GM06990 (cell line): ENCODE measurements at regions not wholly inside any gene's neighbourhood (a gene's known extent, or its start where the extent isn't known, plus 50 kb on each side); places are given as distances from the start of the nearest gene placed in this dataset.

ENCODE experiments used
- DNase-seq: peaks from one replicate; pipeline ENCODE4 v3.0.0-alpha.2; 2011; ENCODE audit not compliant: insufficient read length; ENCODE audit errors: extremely low read depth
- H3K27me3 ChIP-seq: replicated peaks from 2 replicates; pipeline ENCODE4 v1.6.0; 2011; ENCODE audit warnings: low read length; ENCODE audit not compliant: control insufficient read depth, insufficient read depth
- H3K36me3 ChIP-seq: 2 replicates; pipeline ENCODE4 v1.5.1; 2011; ENCODE audit warnings: low read length; ENCODE audit not compliant: control insufficient read depth, insufficient read depth
- H3K4me3 ChIP-seq: replicated peaks from 2 replicates; pipeline ENCODE4 v1.5.1; 2011; ENCODE audit warnings: low read depth, mild to moderate bottlenecking, control low read depth, low read length
- TF ChIP-seq, protein P1 (sequence below): IDR thresholded peaks from 2 replicates; pipeline ENCODE4 v1.5.1; 2011; ENCODE audit warnings: low read length, control low read depth, mild to moderate bottlenecking, inconsistent platforms; ENCODE audit not compliant: insufficient read depth, poor library complexity, severe bottlenecking

- no peak for DNase-seq
- TF ChIP-seq, protein P1, sequence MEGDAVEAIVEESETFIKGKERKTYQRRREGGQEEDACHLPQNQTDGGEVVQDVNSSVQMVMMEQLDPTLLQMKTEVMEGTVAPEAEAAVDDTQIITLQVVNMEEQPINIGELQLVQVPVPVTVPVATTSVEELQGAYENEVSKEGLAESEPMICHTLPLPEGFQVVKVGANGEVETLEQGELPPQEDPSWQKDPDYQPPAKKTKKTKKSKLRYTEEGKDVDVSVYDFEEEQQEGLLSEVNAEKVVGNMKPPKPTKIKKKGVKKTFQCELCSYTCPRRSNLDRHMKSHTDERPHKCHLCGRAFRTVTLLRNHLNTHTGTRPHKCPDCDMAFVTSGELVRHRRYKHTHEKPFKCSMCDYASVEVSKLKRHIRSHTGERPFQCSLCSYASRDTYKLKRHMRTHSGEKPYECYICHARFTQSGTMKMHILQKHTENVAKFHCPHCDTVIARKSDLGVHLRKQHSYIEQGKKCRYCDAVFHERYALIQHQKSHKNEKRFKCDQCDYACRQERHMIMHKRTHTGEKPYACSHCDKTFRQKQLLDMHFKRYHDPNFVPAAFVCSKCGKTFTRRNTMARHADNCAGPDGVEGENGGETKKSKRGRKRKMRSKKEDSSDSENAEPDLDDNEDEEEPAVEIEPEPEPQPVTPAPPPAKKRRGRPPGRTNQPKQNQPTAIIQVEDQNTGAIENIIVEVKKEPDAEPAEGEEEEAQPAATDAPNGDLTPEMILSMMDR, result no peak
- H3K36me3 ChIP-seq, result no peaks in the 10 kb centered on the region
- H3K4me3 ChIP-seq, result no peak overlapping the region
- H3K27me3 ChIP-seq, result no peaks in the 10 kb centered on the region
Measured at GRCh38 chr15:93452537-93453211, 363.7 kb upstream of the RGMA start.

DNA sequence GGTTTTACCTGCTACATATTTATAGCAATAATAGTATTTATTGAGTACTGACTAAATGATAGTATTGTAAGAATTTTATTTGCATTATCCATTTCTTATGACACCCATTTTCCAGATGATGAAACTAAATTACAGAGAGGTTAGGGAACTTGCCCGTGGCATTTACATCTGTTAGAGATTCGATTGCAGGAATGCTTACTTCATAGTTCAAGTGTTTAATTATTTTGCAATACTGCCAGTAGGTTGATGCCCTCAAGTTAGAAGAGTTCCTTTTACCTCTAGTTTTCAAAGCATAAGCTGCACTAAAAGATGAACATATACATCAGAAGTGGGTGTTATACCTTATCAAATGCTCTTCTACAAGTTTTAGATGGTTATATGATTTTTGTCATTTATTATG is 362.8 kb upstream of the RGMA start:
- TF ChIP-seq, protein P1, result no peak

DNA sequence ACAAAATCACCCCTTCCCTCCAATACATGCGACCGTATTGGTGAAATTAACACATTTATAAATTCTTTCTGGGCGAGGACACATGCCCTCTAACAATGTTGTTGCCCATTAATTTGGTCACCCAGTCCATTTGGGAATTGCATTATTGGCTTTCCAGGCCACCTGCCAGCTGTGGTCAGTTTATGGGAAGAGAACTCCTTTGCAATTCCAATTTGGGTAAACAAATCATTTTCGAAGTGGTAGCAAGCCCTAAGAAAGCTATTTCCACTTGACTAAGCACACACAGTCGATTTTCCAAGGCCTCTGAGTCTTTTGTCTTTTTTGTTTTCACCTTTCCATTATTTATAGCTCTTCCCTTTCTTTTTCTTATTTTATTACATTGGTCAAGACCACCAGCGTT is 362.3 kb upstream of the RGMA start:
- Histone ChIP-seq H3K36me3 (no peaks in the 10 kb centered on the region), H3K27me3 (no peaks in the 10 kb centered on the region), H3K4me3 (no peak overlapping the region)
- TF ChIP-seq, protein P1, result no peak
- DNase-seq, result no peak

More for the DNA sequence above, 362.8 kb upstream of the RGMA start:
- no peaks in the 10 kb centered on the region for H3K27me3 ChIP-seq
- H3K36me3 ChIP-seq, result no peaks in the 10 kb centered on the region
- H3K4me3 ChIP-seq, result no peak overlapping the region
- DNase-seq, result no peak

DNA sequence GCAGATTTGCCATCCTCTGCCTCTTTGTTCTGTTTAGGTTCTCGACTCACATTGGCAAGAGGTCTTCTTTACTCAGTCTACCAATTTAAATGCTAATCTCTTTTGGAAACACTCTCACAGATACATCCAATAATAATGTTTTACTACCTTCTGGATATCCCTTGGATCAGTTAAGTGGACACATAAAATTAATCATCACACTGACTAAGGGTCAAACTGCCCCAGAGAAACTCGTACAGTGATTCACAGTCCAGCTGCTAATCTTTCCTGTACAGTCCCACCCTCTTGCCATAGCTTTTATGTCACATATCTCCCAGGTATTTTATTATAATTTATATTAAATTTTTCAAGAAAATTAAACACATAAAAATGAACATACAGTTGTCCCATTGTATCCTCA is 360.8 kb upstream of the RGMA start:
- Histone ChIP-seq H3K27me3 (no peaks in the 10 kb centered on the region), H3K4me3 (no peak overlapping the region), H3K36me3 (no peaks in the 10 kb centered on the region)
- TF ChIP-seq, protein P1, result no peak
- no peak for DNase-seq

- TF ChIP-seq, protein P1, result no peak
- DNase-seq, result no peak
- H3K4me3 ChIP-seq, result no peak overlapping the region
- no peaks in the 10 kb centered on the region for H3K36me3 ChIP-seq
- H3K27me3 ChIP-seq, result no peaks in the 10 kb centered on the region; the same call in 1 of the 2 replicates
Measured at GRCh38 chr15:93438310-93438709, 349.3 kb upstream of the RGMA start.

- TF ChIP-seq, protein P1, result no peak
- Histone ChIP-seq H3K27me3 (no peaks in the 10 kb centered on the region; the same call in 1 of the 2 replicates), H3K36me3 (no peaks in the 10 kb centered on the region), H3K4me3 (no peak overlapping the region)
- no peak for DNase-seq
Measured at GRCh38 chr15:93432474-93432873, 343.5 kb upstream of the RGMA start.
